ENCODE measurements at regions not wholly inside any gene's neighbourhood (a gene's known extent, or its start where the extent isn't known, plus 50 kb on each side); places are given as distances from the start of the nearest gene placed in this dataset.

- H3K9me3 ChIP-seq (ENCODE audit: low read length), result peaks cover 13% of the 10 kb centered on the region
- no peaks in the 10 kb centered on the region for H4K20me1 ChIP-seq (ENCODE audit: insufficient read depth, low read depth, low read length)
- H3K27me3 ChIP-seq (ENCODE audit: low read length), result no peaks in the 10 kb centered on the region
- no peak overlapping the region for H3K4me2 ChIP-seq (ENCODE audit: low read depth, low read length, poor library complexity, severe bottlenecking)
- H3K36me3 ChIP-seq (ENCODE audit: insufficient read depth, low read length), result no peaks in the 10 kb centered on the region
- DNase-seq, result no peak
- no peak overlapping the region for H3K4me3 ChIP-seq (ENCODE audit: low read length)
- no peaks in the 10 kb centered on the region for H3K79me2 ChIP-seq (ENCODE audit: low read length)
- no peaks in the 10 kb centered on the region for H3K4me1 ChIP-seq (ENCODE audit: low read length)
- no peak overlapping the region for H3K27ac ChIP-seq (ENCODE audit: low read length)
- no peak overlapping the region for H2AFZ ChIP-seq (ENCODE audit: low read length)
- H3K9ac ChIP-seq (ENCODE audit: low read length), result no peak overlapping the region
- no peaks in the 10 kb centered on the region for H3K9me2 ChIP-seq (replicated peaks; ENCODE audit: insufficient read depth, low read length)
Observed at GRCh38 chr2:57343391-57344006, 703.1 kb upstream of the VRK2 start.

- Histone ChIP-seq H3K27me3 (ENCODE audit: low read length) (no peaks in the 10 kb centered on the region), H3K9ac (ENCODE audit: low read length) (no peak overlapping the region), H3K4me3 (ENCODE audit: low read length) (no peak overlapping the region), H3K4me2 (ENCODE audit: low read depth, low read length, poor library complexity, severe bottlenecking) (no peak overlapping the region), H3K79me2 (ENCODE audit: low read length) (no peaks in the 10 kb centered on the region), H2AFZ (ENCODE audit: low read length) (no peak overlapping the region), H3K27ac (ENCODE audit: low read length) (no peak overlapping the region), H3K9me2 (replicated peaks; ENCODE audit: insufficient read depth, low read length) (no peaks in the 10 kb centered on the region), H4K20me1 (ENCODE audit: insufficient read depth, low read depth, low read length) (no peaks in the 10 kb centered on the region), H3K4me1 (ENCODE audit: low read length) (no peaks in the 10 kb centered on the region), H3K9me3 (ENCODE audit: low read length) (peaks cover 12% of the 10 kb centered on the region; the same call in 1 of the 2 replicates), H3K36me3 (ENCODE audit: insufficient read depth, low read length) (no peaks in the 10 kb centered on the region)
- no peak for DNase-seq
Observed at GRCh38 chr2:57368190-57368589, 678.4 kb upstream of the VRK2 start.

- no peaks in the 10 kb centered on the region for H3K79me2 ChIP-seq (ENCODE audit: low read length)
- no peak overlapping the region for H3K4me2 ChIP-seq (ENCODE audit: low read depth, low read length, poor library complexity, severe bottlenecking)
- no peaks in the 10 kb centered on the region for H3K9me2 ChIP-seq (replicated peaks; ENCODE audit: insufficient read depth, low read length)
- no peaks in the 10 kb centered on the region for H3K36me3 ChIP-seq (ENCODE audit: insufficient read depth, low read length)
- no peaks in the 10 kb centered on the region for H4K20me1 ChIP-seq (ENCODE audit: insufficient read depth, low read depth, low read length)
- H3K9ac ChIP-seq (ENCODE audit: low read length), result no peak overlapping the region
- H2AFZ ChIP-seq (ENCODE audit: low read length), result no peak overlapping the region
- H3K27ac ChIP-seq (ENCODE audit: low read length), result no peak overlapping the region
- H3K27me3 ChIP-seq (ENCODE audit: low read length), result no peaks in the 10 kb centered on the region
- H3K4me3 ChIP-seq (ENCODE audit: low read length), result no peak overlapping the region
- no peak for DNase-seq
- peaks cover 12% of the 10 kb centered on the region; the same call in 1 of the 2 replicates for H3K9me3 ChIP-seq (ENCODE audit: low read length)
- H3K4me1 ChIP-seq (ENCODE audit: low read length), result no peaks in the 10 kb centered on the region
Observed at GRCh38 chr2:57370882-57371585, 675.6 kb upstream of the VRK2 start.

DNA sequence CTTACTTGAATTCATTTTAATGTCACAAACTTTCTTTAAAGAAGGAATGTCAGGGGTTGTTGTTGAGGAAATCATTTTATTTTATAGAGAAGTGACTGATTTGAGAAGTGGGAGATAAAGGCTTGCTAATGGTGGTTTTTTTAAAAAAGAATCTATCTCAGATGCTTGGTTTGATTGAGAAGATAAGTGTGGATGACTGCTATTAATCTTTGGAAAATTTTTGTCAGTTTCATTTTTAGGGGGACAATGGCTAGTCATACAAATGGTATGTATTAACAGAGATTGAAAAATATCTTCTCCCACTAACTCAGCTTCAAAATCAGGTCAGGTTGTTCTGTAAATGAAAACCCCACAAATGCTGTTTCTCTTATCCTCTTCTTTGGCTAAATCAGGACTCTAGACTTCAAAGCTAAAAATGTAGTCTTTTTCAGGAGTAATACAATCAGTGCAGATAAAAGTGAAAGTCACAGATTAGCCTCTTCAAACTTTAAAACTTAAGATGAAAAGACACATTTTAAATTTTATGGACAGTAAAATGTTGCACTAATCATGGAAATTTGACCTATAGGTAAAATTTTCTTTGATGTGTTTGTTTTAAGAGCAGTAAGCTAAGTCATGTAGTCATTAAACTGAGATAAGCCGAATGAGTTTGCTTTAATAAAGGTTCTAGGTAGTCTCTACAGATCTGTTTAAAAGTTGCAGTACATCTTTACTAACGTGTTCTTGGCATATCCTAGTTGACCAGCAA lies 674.2 kb upstream of the VRK2 start:
- no peak for DNase-seq
- H3K27me3 ChIP-seq (ENCODE audit: low read length), result no peaks in the 10 kb centered on the region
- H3K4me1 ChIP-seq (ENCODE audit: low read length), result no peaks in the 10 kb centered on the region
- no peaks in the 10 kb centered on the region for H3K9me2 ChIP-seq (replicated peaks; ENCODE audit: insufficient read depth, low read length)
- H3K9me3 ChIP-seq (ENCODE audit: low read length), result peaks cover 6% of the 10 kb centered on the region; the same call in 1 of the 2 replicates
- H3K27ac ChIP-seq (ENCODE audit: low read length), result no peak overlapping the region
- H3K36me3 ChIP-seq (ENCODE audit: insufficient read depth, low read length), result no peaks in the 10 kb centered on the region
- H3K4me3 ChIP-seq (ENCODE audit: low read length), result no peak overlapping the region
- H2AFZ ChIP-seq (ENCODE audit: low read length), result no peak overlapping the region
- H3K9ac ChIP-seq (ENCODE audit: low read length), result no peak overlapping the region
- no peaks in the 10 kb centered on the region for H4K20me1 ChIP-seq (ENCODE audit: insufficient read depth, low read depth, low read length)
- no peaks in the 10 kb centered on the region for H3K79me2 ChIP-seq (ENCODE audit: low read length)
- no peak overlapping the region for H3K4me2 ChIP-seq (ENCODE audit: low read depth, low read length, poor library complexity, severe bottlenecking)

- Histone ChIP-seq H3K4me1 (ENCODE audit: low read length) (no peaks in the 10 kb centered on the region), H3K36me3 (ENCODE audit: insufficient read depth, low read length) (no peaks in the 10 kb centered on the region), H3K27me3 (ENCODE audit: low read length) (no peaks in the 10 kb centered on the region), H3K9ac (ENCODE audit: low read length) (no peak overlapping the region), H3K27ac (ENCODE audit: low read length) (no peak overlapping the region), H3K4me3 (ENCODE audit: low read length) (no peak overlapping the region), H3K79me2 (ENCODE audit: low read length) (no peaks in the 10 kb centered on the region), H2AFZ (ENCODE audit: low read length) (no peak overlapping the region), H3K4me2 (ENCODE audit: low read depth, low read length, poor library complexity, severe bottlenecking) (no peak overlapping the region), H3K9me3 (ENCODE audit: low read length) (peaks cover 6% of the 10 kb centered on the region; the same call in 1 of the 2 replicates), H4K20me1 (ENCODE audit: insufficient read depth, low read depth, low read length) (no peaks in the 10 kb centered on the region), H3K9me2 (replicated peaks; ENCODE audit: insufficient read depth, low read length) (no peaks in the 10 kb centered on the region)
- DNase-seq, result no peak
Observed at GRCh38 chr2:57373530-57373929, 673.1 kb upstream of the VRK2 start.

DNA sequence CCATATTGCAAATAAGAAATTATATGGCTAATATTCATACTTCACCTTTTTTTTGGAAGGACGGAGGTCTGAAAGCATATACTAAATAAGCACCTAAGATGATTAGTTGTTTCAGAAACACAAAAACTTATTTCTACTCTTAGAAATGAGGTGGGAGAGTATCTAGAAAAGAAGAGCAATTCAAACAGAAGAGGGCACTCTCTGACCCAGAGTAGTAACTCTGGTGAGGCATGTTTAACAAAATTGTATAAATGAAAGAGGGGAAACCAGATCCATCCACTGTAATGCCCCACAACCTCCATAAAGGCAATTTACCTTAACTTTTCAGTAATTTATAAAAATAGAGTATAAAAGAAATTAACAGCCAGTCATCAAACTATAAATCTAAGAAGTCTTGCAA lies 669.6 kb upstream of the VRK2 start:
- Histone ChIP-seq H3K4me2 (ENCODE audit: low read depth, low read length, poor library complexity, severe bottlenecking) (no peak overlapping the region), H3K4me1 (ENCODE audit: low read length) (no peaks in the 10 kb centered on the region), H3K4me3 (ENCODE audit: low read length) (no peak overlapping the region), H3K9me2 (replicated peaks; ENCODE audit: insufficient read depth, low read length) (no peaks in the 10 kb centered on the region), H3K36me3 (ENCODE audit: insufficient read depth, low read length) (no peaks in the 10 kb centered on the region), H3K9ac (ENCODE audit: low read length) (no peak overlapping the region), H4K20me1 (ENCODE audit: insufficient read depth, low read depth, low read length) (no peaks in the 10 kb centered on the region), H3K9me3 (ENCODE audit: low read length) (no peaks in the 10 kb centered on the region), H3K27me3 (ENCODE audit: low read length) (no peaks in the 10 kb centered on the region), H2AFZ (ENCODE audit: low read length) (no peak overlapping the region), H3K27ac (ENCODE audit: low read length) (no peak overlapping the region), H3K79me2 (ENCODE audit: low read length) (no peaks in the 10 kb centered on the region)
- no peak for DNase-seq

GRCh38 chr2:57386305-57386704 lies 660.3 kb upstream of the VRK2 start:
- Histone ChIP-seq H2AFZ (ENCODE audit: low read length) (no peak overlapping the region), H3K4me3 (ENCODE audit: low read length) (no peak overlapping the region), H3K36me3 (ENCODE audit: insufficient read depth, low read length) (no peaks in the 10 kb centered on the region), H3K27me3 (ENCODE audit: low read length) (no peaks in the 10 kb centered on the region), H3K4me2 (ENCODE audit: low read depth, low read length, poor library complexity, severe bottlenecking) (no peak overlapping the region), H3K27ac (ENCODE audit: low read length) (no peak overlapping the region), H3K4me1 (ENCODE audit: low read length) (no peaks in the 10 kb centered on the region), H3K9me3 (ENCODE audit: low read length) (peaks cover 3% of the 10 kb centered on the region; the same call in 1 of the 2 replicates), H4K20me1 (ENCODE audit: insufficient read depth, low read depth, low read length) (no peaks in the 10 kb centered on the region), H3K79me2 (ENCODE audit: low read length) (no peaks in the 10 kb centered on the region), H3K9me2 (replicated peaks; ENCODE audit: insufficient read depth, low read length) (peaks cover 5% of the 10 kb centered on the region; the same call in 1 of the 2 replicates), H3K9ac (ENCODE audit: low read length) (no peak overlapping the region)
- no peak for DNase-seq

DNA sequence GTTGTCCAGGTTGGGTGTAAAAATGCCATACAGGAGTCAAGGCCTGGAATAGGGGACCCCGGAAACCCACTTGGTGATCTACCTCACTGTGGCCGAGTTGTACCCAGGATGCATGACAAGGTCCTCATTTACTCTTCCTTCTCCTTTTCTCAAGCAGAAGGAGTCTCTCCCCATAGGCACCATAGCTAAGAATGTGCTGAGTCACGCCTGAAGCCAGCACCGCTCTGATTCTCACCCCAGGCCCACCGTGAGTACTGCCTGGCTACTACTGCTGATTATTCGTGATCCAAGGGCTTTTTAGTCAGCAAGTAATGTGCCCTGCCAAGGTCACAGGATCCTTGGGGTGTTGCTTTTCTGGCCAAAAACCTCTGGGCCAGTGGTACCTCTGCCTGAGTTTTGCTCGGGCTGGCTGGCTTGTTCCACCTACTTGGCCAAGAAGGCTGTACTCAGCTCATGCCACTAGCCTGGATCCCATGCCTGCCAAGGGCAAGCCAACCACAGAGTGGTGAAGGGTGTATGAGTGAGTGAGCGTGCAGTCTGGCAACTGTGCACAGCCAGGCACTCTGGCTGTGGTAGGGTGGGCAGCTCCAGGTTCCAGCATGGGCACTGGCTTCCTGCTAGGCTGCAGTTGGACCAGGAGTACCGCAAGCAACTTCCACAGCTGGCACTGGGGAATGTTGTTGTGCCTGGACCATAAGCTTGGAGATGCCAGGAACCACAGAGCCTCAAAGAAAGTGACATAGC lies 650.1 kb upstream of the VRK2 start:
- H4K20me1 ChIP-seq (ENCODE audit: insufficient read depth, low read depth, low read length), result no peaks in the 10 kb centered on the region
- no peak overlapping the region for H2AFZ ChIP-seq (ENCODE audit: low read length)
- no peak for DNase-seq
- no peaks in the 10 kb centered on the region for H3K27me3 ChIP-seq (ENCODE audit: low read length)
- no peak overlapping the region for H3K4me3 ChIP-seq (ENCODE audit: low read length)
- H3K36me3 ChIP-seq (ENCODE audit: insufficient read depth, low read length), result no peaks in the 10 kb centered on the region
- no peaks in the 10 kb centered on the region for H3K9me2 ChIP-seq (replicated peaks; ENCODE audit: insufficient read depth, low read length)
- no peaks in the 10 kb centered on the region for H3K4me1 ChIP-seq (ENCODE audit: low read length)
- no peak overlapping the region for H3K27ac ChIP-seq (ENCODE audit: low read length)
- H3K79me2 ChIP-seq (ENCODE audit: low read length), result no peaks in the 10 kb centered on the region
- no peak overlapping the region for H3K9ac ChIP-seq (ENCODE audit: low read length)
- H3K9me3 ChIP-seq (ENCODE audit: low read length), result no peaks in the 10 kb centered on the region
- no peak overlapping the region for H3K4me2 ChIP-seq (ENCODE audit: low read depth, low read length, poor library complexity, severe bottlenecking)

Measured in Karpas-422 (cell line).